Esophagus muscularis mucosa (tissue), 3 donors: ENCODE measurements at regions not wholly inside any gene's neighbourhood (a gene's known extent, or its start where the extent isn't known, plus 50 kb on each side); places are given as distances from the start of the nearest gene placed in this dataset.

Experiments
- POLR2A ChIP-seq: fragments of 450-650 bp; IDR thresholded peaks from one replicate; pipeline ENCODE4 v1.6.1; 2017; ENCODE audit warnings: antibody characterized with exemption, moderate library complexity, mild to moderate bottlenecking, low read depth
- TF ChIP-seq, protein P1 (sequence below), 3 experiments: fragments of 200-600 bp in 2 of 3; fragments of 450-650 bp in 1 of 3; sonication (generic) in 2 of 3; IDR thresholded peaks; one replicate each; pipeline ENCODE4 v1.5.1; 2017 to 2019; ENCODE audit warnings: antibody characterized with exemption in 3 of 3, mild to moderate bottlenecking in 2 of 3, moderate library complexity in 1 of 3

GRCh38 chrX:8272821-8273220, 101.8 kb upstream of the VCX2 start:
- no peak for TF ChIP-seq POLR2A
- TF ChIP-seq, protein P1, sequence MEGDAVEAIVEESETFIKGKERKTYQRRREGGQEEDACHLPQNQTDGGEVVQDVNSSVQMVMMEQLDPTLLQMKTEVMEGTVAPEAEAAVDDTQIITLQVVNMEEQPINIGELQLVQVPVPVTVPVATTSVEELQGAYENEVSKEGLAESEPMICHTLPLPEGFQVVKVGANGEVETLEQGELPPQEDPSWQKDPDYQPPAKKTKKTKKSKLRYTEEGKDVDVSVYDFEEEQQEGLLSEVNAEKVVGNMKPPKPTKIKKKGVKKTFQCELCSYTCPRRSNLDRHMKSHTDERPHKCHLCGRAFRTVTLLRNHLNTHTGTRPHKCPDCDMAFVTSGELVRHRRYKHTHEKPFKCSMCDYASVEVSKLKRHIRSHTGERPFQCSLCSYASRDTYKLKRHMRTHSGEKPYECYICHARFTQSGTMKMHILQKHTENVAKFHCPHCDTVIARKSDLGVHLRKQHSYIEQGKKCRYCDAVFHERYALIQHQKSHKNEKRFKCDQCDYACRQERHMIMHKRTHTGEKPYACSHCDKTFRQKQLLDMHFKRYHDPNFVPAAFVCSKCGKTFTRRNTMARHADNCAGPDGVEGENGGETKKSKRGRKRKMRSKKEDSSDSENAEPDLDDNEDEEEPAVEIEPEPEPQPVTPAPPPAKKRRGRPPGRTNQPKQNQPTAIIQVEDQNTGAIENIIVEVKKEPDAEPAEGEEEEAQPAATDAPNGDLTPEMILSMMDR (IDR thresholded peaks at IDR 0.05), result no peak
